Gastroesophageal sphincter (tissue), 4 donors: ENCODE measurements at regions not wholly inside any gene's neighbourhood (a gene's known extent, or its start where the extent isn't known, plus 50 kb on each side); places are given as distances from the start of the nearest gene placed in this dataset.
A peak's percentile ranks its signal among the peaks of the same experiment; 100 is the strongest.

Experiments used
- ATAC-seq: fragments of 150-250 bp; one replicate; pipeline ENCODE4 v1.9.1; 2016; ENCODE audit warnings: mild to moderate bottlenecking, moderate library complexity
- H3K27ac ChIP-seq, 4 donors: fragments of 200-600 bp; sonication (generic) in 3 of 4; 1 replicate in 3 of 4; 2 replicates in 1 of 4; pipeline ENCODE4 v1.5.1; 2016 to 2019
- H3K27me3 ChIP-seq: fragments of 200-600 bp; sonication (generic); one replicate; pipeline ENCODE4 v1.5.1; 2019
- H3K36me3 ChIP-seq, 2 donors: fragments of 200-600 bp; sonication (generic); one replicate each; pipeline ENCODE4 v1.5.1; 2019; ENCODE audit warnings: control low read depth in 1 of 2
- H3K4me1 ChIP-seq, 3 donors: fragments of 200-600 bp; sonication (generic); 1 replicate in 2 of 3; 2 replicates in 1 of 3; pipeline ENCODE4 v1.5.1; 2016 to 2019; ENCODE audit warnings: control low read depth in 2 of 3
- H3K4me3 ChIP-seq, 2 donors: fragments of 200-600 bp; sonication (generic); one replicate each; pipeline ENCODE4 v1.5.1; 2019; ENCODE audit warnings: mild to moderate bottlenecking in 1 of 2, moderate library complexity in 1 of 2
- H3K9me3 ChIP-seq, 3 donors: fragments of 200-600 bp; sonication (generic); one replicate each; pipeline ENCODE4 v1.5.1; 2017 to 2019; ENCODE audit warnings: control low read depth in 2 of 3
- EP300 ChIP-seq: sonication (generic); formaldehyde crosslinking; IDR thresholded peaks from one replicate; pipeline ENCODE4 v1.6.1; 2017; ENCODE audit warnings: antibody characterized with exemption, mild to moderate bottlenecking
- POLR2A ChIP-seq, 2 donors: fragments of 450-650 bp; IDR thresholded peaks; one replicate each; pipeline ENCODE4 v1.6.1; 2017; ENCODE audit warnings: antibody characterized with exemption in 2 of 2, mild to moderate bottlenecking in 2 of 2, moderate library complexity in 1 of 2
- POLR2AphosphoS5 ChIP-seq: sonication (generic); formaldehyde crosslinking; IDR thresholded peaks from one replicate; pipeline ENCODE4 v1.6.1; 2017; ENCODE audit warnings: antibody characterized with exemption
- WGBS, 2 donors: methylation state at CpG; one replicate each; pipeline ENCODE4 v1.1.5; 2018; ENCODE audit warnings: low coverage in 1 of 2; 5-methylcytosine and 5-hydroxymethylcytosine counted together
- TF ChIP-seq, protein P1 (sequence below), 4 experiments: fragments of 200-600 bp in 2 of 4; fragments of 450-650 bp in 2 of 4; sonication (generic) in 1 of 4; IDR thresholded peaks; one replicate each; pipeline ENCODE4 v1.5.1; 2017 to 2019; ENCODE audit warnings: antibody characterized with exemption in 4 of 4, mild to moderate bottlenecking in 2 of 4, moderate library complexity in 2 of 4

DNA sequence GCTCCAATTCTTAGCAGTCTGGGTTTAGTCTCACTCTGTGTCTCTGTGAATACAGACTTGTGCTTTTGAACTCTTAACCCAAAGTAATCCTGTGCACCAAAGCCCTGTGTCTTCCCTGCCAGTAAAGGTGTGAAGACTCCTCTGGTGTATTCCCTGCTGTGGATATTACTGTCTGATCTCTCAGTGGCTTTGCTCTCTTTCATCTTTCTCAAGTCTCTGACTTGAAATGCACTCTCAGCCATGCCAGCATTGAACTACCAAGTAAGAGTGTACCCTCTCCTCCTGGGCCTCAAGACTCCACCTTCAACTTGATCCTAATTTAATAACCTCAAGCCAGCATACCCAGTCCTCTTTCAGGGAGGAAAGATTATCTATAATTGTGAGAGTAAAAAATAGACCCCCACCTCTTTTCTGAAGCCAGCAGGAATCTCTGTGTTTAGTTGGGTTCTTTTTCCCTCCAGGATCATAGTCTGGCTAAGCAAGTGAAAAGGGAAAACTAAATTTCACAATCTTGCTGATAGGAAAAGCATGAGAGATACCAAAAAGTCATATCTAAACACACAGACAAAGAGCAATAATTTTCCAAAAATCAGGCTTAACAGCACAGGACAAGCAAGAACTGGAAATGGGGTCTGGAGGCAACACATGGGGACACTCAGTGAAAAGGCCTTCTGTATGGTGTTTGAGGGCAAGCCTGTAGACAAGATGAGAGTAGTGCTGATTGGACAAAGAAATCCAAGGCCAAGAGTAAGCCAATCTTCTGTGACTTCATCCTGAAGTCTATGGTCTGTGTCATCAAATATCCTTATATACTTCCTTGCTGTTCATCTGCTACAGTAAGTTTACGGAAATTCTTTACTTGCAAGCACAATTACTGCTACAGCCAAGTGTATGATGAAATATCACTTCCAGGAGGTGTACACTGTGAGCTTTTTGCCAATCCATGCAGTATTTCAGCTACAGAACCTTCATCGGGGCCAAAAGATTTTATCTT lies 296.1 kb upstream of the TGFBR2 start:
- Histone ChIP-seq H3K27me3 (no peaks in the 10 kb centered on the region), H3K36me3 (no peaks in the 10 kb centered on the region), H3K9me3 (no peaks in the 10 kb centered on the region), H3K4me1 (peaks cover 13 to 34% (median 15%) of the 10 kb centered on the region in 3 donors), H3K4me3 (no peak overlapping the region), H3K27ac (no peak overlapping the region)
- ATAC-seq: no peak
- TF ChIP-seq, protein P1, sequence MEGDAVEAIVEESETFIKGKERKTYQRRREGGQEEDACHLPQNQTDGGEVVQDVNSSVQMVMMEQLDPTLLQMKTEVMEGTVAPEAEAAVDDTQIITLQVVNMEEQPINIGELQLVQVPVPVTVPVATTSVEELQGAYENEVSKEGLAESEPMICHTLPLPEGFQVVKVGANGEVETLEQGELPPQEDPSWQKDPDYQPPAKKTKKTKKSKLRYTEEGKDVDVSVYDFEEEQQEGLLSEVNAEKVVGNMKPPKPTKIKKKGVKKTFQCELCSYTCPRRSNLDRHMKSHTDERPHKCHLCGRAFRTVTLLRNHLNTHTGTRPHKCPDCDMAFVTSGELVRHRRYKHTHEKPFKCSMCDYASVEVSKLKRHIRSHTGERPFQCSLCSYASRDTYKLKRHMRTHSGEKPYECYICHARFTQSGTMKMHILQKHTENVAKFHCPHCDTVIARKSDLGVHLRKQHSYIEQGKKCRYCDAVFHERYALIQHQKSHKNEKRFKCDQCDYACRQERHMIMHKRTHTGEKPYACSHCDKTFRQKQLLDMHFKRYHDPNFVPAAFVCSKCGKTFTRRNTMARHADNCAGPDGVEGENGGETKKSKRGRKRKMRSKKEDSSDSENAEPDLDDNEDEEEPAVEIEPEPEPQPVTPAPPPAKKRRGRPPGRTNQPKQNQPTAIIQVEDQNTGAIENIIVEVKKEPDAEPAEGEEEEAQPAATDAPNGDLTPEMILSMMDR (IDR thresholded peaks at IDR 0.05): no peak
- TF ChIP-seq EP300 (no peak), POLR2AphosphoS5 (no peak), POLR2A (IDR thresholded peaks at IDR 0.05) (no peak)
- 80 to 100% methylated on average over 2 of the region's 2 CpGs for WGBS, 2 donors

DNA sequence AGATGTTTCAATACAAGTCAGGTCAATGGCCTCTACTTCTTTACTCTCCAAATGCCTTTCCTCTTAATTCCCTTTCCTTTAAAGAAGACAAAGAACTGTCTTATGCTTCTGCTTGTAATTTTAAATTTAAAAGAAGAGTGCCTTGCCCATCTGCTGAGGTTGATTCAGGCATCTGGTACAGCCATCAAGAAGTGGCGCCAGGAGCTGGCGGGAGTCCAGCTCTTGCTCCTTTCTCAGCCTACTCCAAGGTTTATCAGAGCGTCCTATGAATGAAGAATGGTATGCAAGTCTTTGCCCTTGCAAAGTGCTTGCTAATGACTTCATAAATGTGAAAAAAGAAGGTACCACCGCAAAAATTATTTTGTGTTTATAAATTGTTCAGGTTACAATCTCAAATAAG lies 294.6 kb upstream of the TGFBR2 start:
- H3K27me3 ChIP-seq: no peaks in the 10 kb centered on the region
- peaks cover 13 to 35% (median 15%) of the 10 kb centered on the region in 3 donors for H3K4me1 ChIP-seq
- TF ChIP-seq EP300 (no peak), POLR2AphosphoS5 (no peak), POLR2A (IDR thresholded peaks at IDR 0.05) (no peak)
- TF ChIP-seq, protein P1 (IDR thresholded peaks at IDR 0.05): no peak
- H3K9me3 ChIP-seq: no peaks in the 10 kb centered on the region
- no peak overlapping the region for H3K4me3 ChIP-seq
- H3K27ac ChIP-seq: no peak overlapping the region
- ATAC-seq: no peak
- H3K36me3 ChIP-seq: no peaks in the 10 kb centered on the region
- 53 to 75% methylated on average over 4 of the region's 4 CpGs for WGBS, 2 donors

DNA sequence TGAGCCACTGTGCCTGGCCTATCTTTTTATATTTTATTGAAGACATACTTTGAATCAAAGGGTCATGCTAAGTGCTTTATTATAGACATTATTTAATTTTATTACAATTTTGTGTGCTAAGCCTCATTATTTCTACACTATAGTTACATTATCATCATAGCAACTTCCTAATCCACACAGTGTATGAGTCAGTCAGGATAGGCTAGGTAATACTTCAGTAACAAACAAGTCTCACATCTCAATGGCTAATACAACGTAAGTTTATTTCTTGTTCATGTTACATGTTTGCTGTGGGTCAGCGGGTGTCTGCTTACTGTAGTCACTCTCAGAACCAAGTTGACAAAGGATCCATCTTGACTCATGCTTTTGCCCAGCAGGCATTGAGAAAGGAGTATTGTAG lies 292.6 kb upstream of the TGFBR2 start:
- H3K27ac ChIP-seq: no peak overlapping the region
- WGBS, 2 donors: 86 to 96% methylated on average over 2 of the region's 2 CpGs

DNA sequence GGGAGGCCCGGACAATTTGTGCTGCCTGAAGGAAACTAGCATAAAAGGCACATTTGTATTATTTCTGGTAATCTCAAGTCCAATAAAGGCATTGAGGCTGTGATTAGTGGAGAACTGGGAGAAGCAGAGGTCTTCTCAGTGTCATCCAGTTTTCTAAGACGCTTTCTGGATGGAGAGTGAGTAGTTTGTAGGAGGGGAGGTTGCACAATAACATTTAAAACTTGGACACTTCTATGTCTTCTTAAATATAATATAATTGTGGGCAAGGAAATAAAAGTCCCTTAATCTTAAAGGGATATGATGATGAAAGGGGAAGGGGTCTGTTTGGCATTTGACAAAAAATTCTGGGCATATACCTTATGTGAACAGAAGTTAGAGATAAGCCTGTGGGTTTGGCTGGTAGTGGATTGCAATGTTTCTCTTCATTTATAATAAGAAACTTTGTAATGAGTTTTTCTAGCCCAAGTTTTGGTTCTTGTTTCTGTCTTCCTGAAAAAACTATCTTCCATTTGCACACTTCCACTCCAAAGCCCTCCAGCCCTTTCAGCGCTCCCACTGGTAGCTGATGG lies 291.6 kb upstream of the TGFBR2 start:
- peak; percentile 48 for ATAC-seq
- no peaks in the 10 kb centered on the region for H3K9me3 ChIP-seq
- WGBS, 2 donors: 60 to 67% methylated on average over 3 of the region's 3 CpGs
- no peaks in the 10 kb centered on the region for H3K27me3 ChIP-seq
- no peaks in the 10 kb centered on the region for H3K36me3 ChIP-seq
- TF ChIP-seq POLR2A (IDR thresholded peaks at IDR 0.05) (no peak), POLR2AphosphoS5 (no peak), EP300 (no peak)
- TF ChIP-seq, protein P1 (IDR thresholded peaks at IDR 0.05): no peak
- H3K27ac ChIP-seq: peak overlapping the region in 2 of 4 donors; percentile 4 to 29
- H3K4me1 ChIP-seq: peaks cover 0 to 21% (median 0%) of the 10 kb centered on the region in 3 donors
- H3K4me3 ChIP-seq: no peak overlapping the region

More for the DNA sequence above, 292.6 kb upstream of the TGFBR2 start:
- H3K4me3 ChIP-seq: no peak overlapping the region
- no peaks in the 10 kb centered on the region for H3K27me3 ChIP-seq
- TF ChIP-seq EP300 (no peak), POLR2A (IDR thresholded peaks at IDR 0.05) (no peak), POLR2AphosphoS5 (no peak)
- TF ChIP-seq, protein P1 (IDR thresholded peaks at IDR 0.05): no peak
- ATAC-seq: no peak
- no peaks in the 10 kb centered on the region for H3K9me3 ChIP-seq
- H3K4me1 ChIP-seq: peaks cover 0 to 14% (median 0%) of the 10 kb centered on the region in 3 donors
- no peaks in the 10 kb centered on the region for H3K36me3 ChIP-seq
